RWPE1 (cell line): ENCODE measurements at regions not wholly inside any gene's neighbourhood (a gene's known extent, or its start where the extent isn't known, plus 50 kb on each side); places are given as distances from the start of the nearest gene placed in this dataset.
"Not testable (repeated sequence)": the region's sequence is repeated elsewhere in the genome, so short reads cannot be mapped to it uniquely, and the experiment has no call there.

ENCODE experiments used
- CTCF ChIA-PET: fragments of 350-600 bp; sonication (Branson Sonifier 250); formaldehyde crosslinking; extraction: SDS; loops from one replicate; lab custom pipeline; 2021; lab: Yijun Ruan, JAX
- POLR2A ChIA-PET: fragments of 400-600 bp; formaldehyde crosslinking; extraction: SDS; loops from one replicate; lab custom pipeline; 2020; ENCODE audit warnings: antibody characterized with exemption; ENCODE audit not compliant: low non-redundant PET; lab: Yijun Ruan, JAX
- DNase-seq: peaks from one replicate; pipeline ENCODE4 v3.0.0; 2012; ENCODE audit warnings: low spot score
- H3K27ac ChIP-seq: fragments of 450-650 bp; 2 replicates; pipeline ENCODE4 v1.5.1; 2017
- CTCF ChIP-seq: fragments of 450-650 bp; conservative IDR thresholded peaks from 2 replicates; pipeline ENCODE4 v1.5.1; 2017; ENCODE audit warnings: low read depth, mild to moderate bottlenecking

- ChIA-PET POLR2A (no interaction called here), CTCF (no interaction called here)
- H3K27ac ChIP-seq, result no peak overlapping the region
- no peak for TF ChIP-seq CTCF
- peak; percentile 38 for DNase-seq
These were observed 293.4 kb upstream of the MEX3C start for GRCh38 chr18:51490860-51491259.

- no peak for TF ChIP-seq CTCF
- CTCF ChIA-PET, result no interaction called here
- DNase-seq, result no peak
- no peak overlapping the region for H3K27ac ChIP-seq
- POLR2A ChIA-PET, result no interaction called here
These were observed 294.3 kb upstream of the MEX3C start for GRCh38 chr18:51491678-51492372.

- no peak for TF ChIP-seq CTCF
- ChIA-PET CTCF (no interaction called here), POLR2A (no interaction called here)
- H3K27ac ChIP-seq, result no peak overlapping the region
- no peak for DNase-seq
These were observed 300.8 kb upstream of the MEX3C start for GRCh38 chr18:51498085-51498855.

DNA sequence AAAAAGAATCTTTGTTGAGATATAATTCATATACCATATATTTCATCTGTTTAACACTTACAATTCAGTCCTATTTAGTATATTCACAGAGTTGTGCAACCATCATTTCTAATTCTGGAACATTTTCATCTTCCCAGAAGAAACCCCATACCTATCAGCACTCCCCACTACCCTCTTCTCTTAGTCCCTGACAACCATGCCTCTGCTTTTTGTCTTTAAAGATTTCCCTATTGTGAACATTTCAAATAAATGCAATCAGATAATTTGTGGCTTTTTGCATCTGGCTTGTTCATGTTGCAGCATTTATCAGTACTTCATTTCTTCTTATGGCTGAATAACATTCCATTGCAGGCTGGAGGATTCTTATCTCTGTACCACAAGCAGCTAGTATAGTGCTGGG lies 305.9 kb upstream of the MEX3C start:
- DNase-seq, result no peak
- TF ChIP-seq CTCF, result no peak
- ChIA-PET POLR2A (no interaction called here), CTCF (no interaction called here)
- no peak overlapping the region for H3K27ac ChIP-seq

DNA sequence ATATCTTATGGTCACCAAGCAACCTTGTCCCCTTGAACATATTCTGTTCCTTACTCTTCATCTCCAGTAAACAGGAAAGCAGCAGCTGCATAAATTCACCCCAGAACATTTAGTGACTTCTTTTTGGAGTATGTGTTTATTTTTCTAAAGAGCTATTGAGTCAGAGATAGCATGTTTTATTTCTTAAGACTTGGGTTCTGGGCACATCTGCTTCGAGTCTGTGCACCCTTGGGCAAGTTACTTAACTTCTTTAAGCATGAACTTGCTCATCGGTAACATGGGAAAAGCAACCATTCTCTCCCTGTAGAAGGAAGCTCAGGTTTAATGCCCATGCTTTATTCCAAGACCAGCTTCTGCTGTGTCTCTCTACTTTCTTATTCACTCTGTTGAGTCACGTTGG lies 309.3 kb upstream of the MEX3C start:
- ChIA-PET POLR2A (no interaction called here), CTCF (no interaction called here)
- no peak overlapping the region for H3K27ac ChIP-seq
- no peak for TF ChIP-seq CTCF
- no peak for DNase-seq

- H3K27ac ChIP-seq, DNase-seq, CTCF ChIA-PET: not testable (repeated sequence)
These were observed 310.9 kb upstream of the MEX3C start for GRCh38 chr18:51508410-51508809.

GRCh38 chr18:51510020-51510419 lies 312.5 kb upstream of the MEX3C start:
- TF ChIP-seq CTCF, result no peak
- POLR2A ChIA-PET, result no interaction called here
- DNase-seq, result no peak
- CTCF ChIA-PET, result interaction anchor here (0.6 kb wide), 1 partner anchor 830 kb away, joined by 3 read pairs; the partner anchor contains the start of gene DCC
- H3K27ac ChIP-seq, result no peak overlapping the region

More at GRCh38 chr18:51508410-51508809, 310.9 kb upstream of the MEX3C start:
- POLR2A ChIA-PET, result not testable (repeated sequence)
